GM12872 (cell line): ENCODE measurements at regions not wholly inside any gene's neighbourhood (a gene's known extent, or its start where the extent isn't known, plus 50 kb on each side); places are given as distances from the start of the nearest gene placed in this dataset.

Experiments
- CTCF ChIP-seq: IDR thresholded peaks from 3 replicates; pipeline ENCODE4 v1.5.1; 2011; ENCODE audit warnings: low read depth, mild to moderate bottlenecking, low read length, moderate library complexity; ENCODE audit not compliant: insufficient read depth

- TF ChIP-seq CTCF: no peak
Observed at GRCh38 chr2:147173189-147173581, 671.6 kb upstream of the ACVR2A start.

GRCh38 chr2:147172493-147173188 lies 672.2 kb upstream of the ACVR2A start:
- no peak for TF ChIP-seq CTCF

- TF ChIP-seq CTCF: no peak
Observed at GRCh38 chr2:147171941-147172340, 672.9 kb upstream of the ACVR2A start.

GRCh38 chr2:147170932-147171331 lies 673.9 kb upstream of the ACVR2A start:
- TF ChIP-seq CTCF: no peak

- TF ChIP-seq CTCF: no peak
Observed at GRCh38 chr2:147165697-147166382, 679.0 kb upstream of the ACVR2A start.

GRCh38 chr2:147164563-147164962 lies 680.3 kb upstream of the ACVR2A start:
- no peak for TF ChIP-seq CTCF

GRCh38 chr2:147161746-147162145 lies 683.1 kb upstream of the ACVR2A start:
- TF ChIP-seq CTCF: no peak
